Erythroblast (primary cell): ENCODE measurements at regions not wholly inside any gene's neighbourhood (a gene's known extent, or its start where the extent isn't known, plus 50 kb on each side); places are given as distances from the start of the nearest gene placed in this dataset.

ENCODE experiments used
- DNase-seq, 2 experiments: peaks; one replicate each; lab custom pipeline; 2025; lab: John Stamatoyannopoulos, UW
- GATA1 ChIP-seq: IDR thresholded peaks from 2 replicates; pipeline ENCODE4 v1.6.1; 2011; ENCODE audit warnings: low read depth, mild to moderate bottlenecking, control low read depth, low read length, moderate library complexity
- POLR2A ChIP-seq: IDR thresholded peaks from 2 replicates; pipeline ENCODE4 v1.6.1; 2011; ENCODE audit warnings: mild to moderate bottlenecking, low read length

DNA sequence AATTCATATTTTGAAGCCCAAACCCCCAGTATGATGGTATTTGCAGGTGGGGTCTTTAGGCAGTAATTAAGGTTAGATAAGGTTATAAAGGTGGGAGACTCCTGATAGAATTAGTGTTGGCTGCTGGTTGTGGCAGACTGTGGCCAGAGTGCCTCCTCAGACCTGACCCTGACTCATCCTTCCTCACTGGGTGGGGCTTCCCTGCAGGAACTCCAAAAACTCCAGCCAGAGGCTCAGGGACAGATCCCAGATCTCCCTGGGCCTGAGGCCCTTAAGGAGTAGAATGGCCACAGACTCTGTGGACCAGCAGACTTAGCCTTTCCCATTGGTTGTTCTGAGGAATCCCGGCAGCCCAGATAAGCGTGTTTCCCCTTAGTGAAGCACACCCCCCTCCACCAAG is 463.0 kb upstream of the CPEB2 start:
- no peak for DNase-seq
- TF ChIP-seq GATA1: no peak
- TF ChIP-seq POLR2A: no peak

DNA sequence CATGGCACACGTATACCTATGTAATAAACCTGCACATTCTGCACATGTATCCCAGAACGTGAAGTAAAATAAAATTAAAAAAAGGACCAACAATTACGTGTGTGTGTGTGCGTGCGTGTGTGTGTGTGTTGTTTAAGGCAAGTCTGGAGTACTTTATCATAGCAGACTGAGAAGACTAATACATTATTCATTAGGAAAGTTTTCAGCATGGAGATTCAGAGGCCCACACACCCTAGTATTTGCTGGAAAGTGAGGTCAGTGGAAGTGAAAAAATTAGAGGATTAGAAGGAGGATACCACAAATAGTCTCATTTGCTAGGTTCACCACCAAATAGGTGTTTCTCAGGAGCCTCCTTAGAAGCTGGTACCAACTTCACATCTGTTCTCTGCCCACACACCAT is 457.1 kb upstream of the CPEB2 start:
- no peak for TF ChIP-seq GATA1
- no peak for TF ChIP-seq POLR2A
- no peak for DNase-seq

DNA sequence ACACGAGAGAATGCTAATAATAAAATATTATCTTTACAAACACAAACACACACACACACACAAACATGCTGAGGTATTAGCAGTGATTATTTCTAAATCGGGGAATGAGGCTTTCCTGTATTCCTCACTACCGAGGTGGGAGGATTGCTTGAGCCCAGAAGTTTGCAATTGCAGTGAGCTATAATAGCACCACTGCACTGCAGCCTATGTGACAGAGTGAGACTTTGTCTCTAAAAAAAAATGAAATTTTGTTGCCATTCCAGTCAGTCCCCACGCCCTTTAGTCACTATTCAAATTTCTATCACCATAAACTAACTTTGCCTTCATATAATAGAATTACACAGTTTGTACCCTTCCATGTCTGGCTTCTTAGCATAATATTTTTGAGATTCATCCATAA is 456.5 kb upstream of the CPEB2 start:
- DNase-seq: no peak
- TF ChIP-seq POLR2A (no peak), GATA1 (no peak)

GRCh38 chr4:14552119-14552518 is 450.2 kb upstream of the CPEB2 start:
- TF ChIP-seq POLR2A: no peak
- no peak for DNase-seq

GRCh38 chr4:14559646-14560045 is 442.6 kb upstream of the CPEB2 start:
- TF ChIP-seq POLR2A (no peak), GATA1 (no peak)
- DNase-seq: no peak

DNA sequence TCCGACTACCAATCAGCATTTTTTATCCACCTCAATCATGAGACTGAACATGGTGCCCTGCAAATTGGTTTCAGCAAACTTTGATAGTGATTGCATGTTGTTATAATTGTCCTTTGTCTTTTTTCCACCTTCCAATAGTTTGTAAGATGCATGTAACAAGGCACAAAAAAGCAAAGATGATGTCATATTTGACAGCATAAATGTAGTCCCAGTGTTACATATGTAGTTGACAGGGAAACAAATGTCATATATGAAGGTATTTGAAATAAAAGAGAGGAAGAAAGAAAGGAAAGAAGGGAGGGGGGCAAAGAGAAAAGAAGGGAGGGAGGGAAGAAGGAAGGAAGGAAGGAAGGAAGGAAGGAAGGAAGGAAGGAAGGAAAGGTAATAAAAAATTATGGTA is 441.7 kb upstream of the CPEB2 start:
- TF ChIP-seq POLR2A: no peak
- TF ChIP-seq GATA1: no peak

DNA sequence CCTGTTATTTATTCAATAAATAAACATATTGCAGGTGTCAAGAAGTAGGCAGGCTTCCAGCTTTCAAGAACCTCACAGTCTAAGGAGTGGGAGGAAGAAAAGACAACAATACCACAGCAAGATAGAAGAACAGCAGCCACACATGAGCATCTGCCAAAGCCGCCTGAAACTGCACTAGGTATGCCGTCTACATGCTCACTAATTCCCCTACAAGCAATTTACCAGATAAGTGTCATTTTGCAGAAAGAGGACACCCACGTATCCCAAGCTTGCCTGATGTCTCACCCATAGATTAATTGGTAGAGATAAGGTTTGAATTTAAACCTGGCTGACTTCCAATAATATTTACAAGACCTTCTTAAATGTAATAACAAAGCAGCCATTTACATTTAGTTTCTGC is 439.4 kb upstream of the CPEB2 start:
- DNase-seq: no peak
- TF ChIP-seq POLR2A: no peak
- no peak for TF ChIP-seq GATA1

More for the DNA sequence above, 441.7 kb upstream of the CPEB2 start:
- DNase-seq: no peak

- TF ChIP-seq GATA1 (no peak), POLR2A (no peak)
- no peak for DNase-seq
These were observed 438.0 kb upstream of the CPEB2 start for GRCh38 chr4:14564281-14564680.

DNA sequence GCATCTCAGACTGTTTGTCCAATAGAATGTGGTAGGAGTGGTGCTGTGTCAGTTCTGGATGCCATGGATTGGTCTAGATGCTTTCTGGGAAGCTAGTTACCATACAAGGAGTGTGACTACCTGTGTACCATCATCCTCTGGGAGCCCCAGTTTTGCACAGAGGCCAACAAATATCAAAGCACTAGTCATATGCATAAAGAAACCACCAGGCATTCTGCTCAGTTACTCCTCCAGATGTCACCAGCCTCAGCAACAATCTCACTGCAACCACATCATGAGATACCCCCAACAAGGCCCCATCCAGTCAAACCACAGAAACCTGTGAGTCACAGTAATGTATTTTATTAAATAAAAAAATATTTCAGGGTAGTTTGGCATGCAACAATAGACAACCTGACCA is 435.8 kb upstream of the CPEB2 start:
- TF ChIP-seq POLR2A (no peak), GATA1 (no peak)
- DNase-seq: no peak

GRCh38 chr4:14568351-14568750 is 433.9 kb upstream of the CPEB2 start:
- DNase-seq: no peak
- TF ChIP-seq POLR2A: no peak
- TF ChIP-seq GATA1: no peak

DNA sequence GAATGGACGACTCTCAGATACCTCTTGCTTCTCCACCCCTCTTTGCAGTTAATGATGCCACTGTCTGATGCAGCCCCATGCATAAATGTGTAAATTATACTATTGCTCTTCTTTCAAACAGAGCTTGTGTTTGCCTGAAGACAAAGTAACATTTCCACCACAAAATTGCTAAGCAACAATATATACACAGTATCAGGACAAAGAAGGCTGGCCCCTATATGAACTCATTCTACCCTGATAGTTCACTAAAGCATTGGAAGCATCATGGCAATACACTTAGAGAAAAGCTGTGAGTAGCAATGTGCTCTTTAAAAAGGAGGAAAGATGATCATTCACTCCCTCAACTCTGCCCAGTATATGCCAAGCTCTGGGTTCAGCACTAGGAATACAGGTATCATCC is 427.0 kb upstream of the CPEB2 start:
- no peak for DNase-seq
- TF ChIP-seq GATA1 (no peak), POLR2A (no peak)

GRCh38 chr4:14575919-14576318 is 426.4 kb upstream of the CPEB2 start:
- no peak for TF ChIP-seq GATA1
- no peak for DNase-seq

DNA sequence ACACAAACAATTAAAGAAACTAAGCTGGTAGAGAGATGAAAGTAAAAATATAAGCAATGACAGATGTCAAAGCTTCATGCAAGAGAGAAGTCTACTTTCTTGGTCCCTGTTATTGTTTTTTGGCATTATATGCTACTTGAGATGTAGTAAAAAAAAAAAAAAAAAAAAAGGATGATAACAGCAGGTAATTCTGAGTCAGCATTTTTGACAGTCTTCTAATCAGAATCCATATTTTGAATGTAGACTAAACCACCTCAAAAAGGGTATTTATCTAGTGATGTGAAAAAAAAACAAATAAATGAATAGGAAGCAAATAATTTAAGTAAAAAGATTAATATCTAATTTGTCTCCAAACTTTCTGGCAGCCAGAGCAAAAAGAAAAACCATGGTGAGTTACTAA is 422.2 kb upstream of the CPEB2 start:
- no peak for DNase-seq
- TF ChIP-seq GATA1 (no peak), POLR2A (no peak)

- no peak for DNase-seq
- no peak for TF ChIP-seq GATA1
- TF ChIP-seq POLR2A: no peak
These were observed 420.5 kb upstream of the CPEB2 start for GRCh38 chr4:14581741-14582140.

- no peak for DNase-seq
- TF ChIP-seq POLR2A: no peak
- no peak for TF ChIP-seq GATA1
These were observed 419.6 kb upstream of the CPEB2 start for GRCh38 chr4:14582677-14583076.

- no peak for TF ChIP-seq POLR2A
- TF ChIP-seq GATA1: no peak
- no peak for DNase-seq
These were observed 418.9 kb upstream of the CPEB2 start for GRCh38 chr4:14583331-14583730.
